Upper lobe of right lung (tissue), 1 donor: ENCODE measurements at regions not wholly inside any gene's neighbourhood (a gene's known extent, or its start where the extent isn't known, plus 50 kb on each side); places are given as distances from the start of the nearest gene placed in this dataset.

Experiments used
- ATAC-seq: fragments of 200-7000 bp; cut with Tn5 transposase; one replicate; pipeline ENCODE4 v1.9.1; 2020; ENCODE audit warnings: mild to moderate bottlenecking, moderate library complexity
- DNase-seq: peaks from one replicate; pipeline ENCODE4 v3.0.0-alpha.2; 2020
- H3K27ac ChIP-seq: fragments of 200-600 bp; one replicate; pipeline ENCODE4 v1.8.0; 2022
- H3K27me3 ChIP-seq: fragments of 200-600 bp; one replicate; pipeline ENCODE4 v1.8.0; 2022; ENCODE audit warnings: mild to moderate bottlenecking
- H3K36me3 ChIP-seq: fragments of 200-600 bp; one replicate; pipeline ENCODE4 v1.8.0; 2022
- H3K4me1 ChIP-seq: fragments of 200-600 bp; one replicate; pipeline ENCODE4 v1.8.0; 2022
- H3K4me3 ChIP-seq: fragments of 200-600 bp; one replicate; pipeline ENCODE4 v1.8.0; 2022; ENCODE audit warnings: mild to moderate bottlenecking
- H3K9me3 ChIP-seq: fragments of 200-600 bp; one replicate; pipeline ENCODE4 v1.8.0; 2022
- intact Hi-C: fragments of 100-400 bp; cut with DNase I; formaldehyde crosslinking; loops from one replicate; pipeline ENCODE4 v1.11.0; 2022
- TF ChIP-seq, protein P1 (sequence below): fragments of 200-600 bp; IDR thresholded peaks from one replicate; pipeline ENCODE4 v1.8.0; 2022; ENCODE audit warnings: antibody characterized with exemption
- donor health status: DM: no; HTN: yes; CAD: no; lungs with severe emphysema.

- H3K4me1 ChIP-seq = no peaks in the 10 kb centered on the region
- no peaks in the 10 kb centered on the region for H3K9me3 ChIP-seq
- intact Hi-C loops = no loop called here
- H3K4me3 ChIP-seq = no peak overlapping the region
- TF ChIP-seq, protein P1, sequence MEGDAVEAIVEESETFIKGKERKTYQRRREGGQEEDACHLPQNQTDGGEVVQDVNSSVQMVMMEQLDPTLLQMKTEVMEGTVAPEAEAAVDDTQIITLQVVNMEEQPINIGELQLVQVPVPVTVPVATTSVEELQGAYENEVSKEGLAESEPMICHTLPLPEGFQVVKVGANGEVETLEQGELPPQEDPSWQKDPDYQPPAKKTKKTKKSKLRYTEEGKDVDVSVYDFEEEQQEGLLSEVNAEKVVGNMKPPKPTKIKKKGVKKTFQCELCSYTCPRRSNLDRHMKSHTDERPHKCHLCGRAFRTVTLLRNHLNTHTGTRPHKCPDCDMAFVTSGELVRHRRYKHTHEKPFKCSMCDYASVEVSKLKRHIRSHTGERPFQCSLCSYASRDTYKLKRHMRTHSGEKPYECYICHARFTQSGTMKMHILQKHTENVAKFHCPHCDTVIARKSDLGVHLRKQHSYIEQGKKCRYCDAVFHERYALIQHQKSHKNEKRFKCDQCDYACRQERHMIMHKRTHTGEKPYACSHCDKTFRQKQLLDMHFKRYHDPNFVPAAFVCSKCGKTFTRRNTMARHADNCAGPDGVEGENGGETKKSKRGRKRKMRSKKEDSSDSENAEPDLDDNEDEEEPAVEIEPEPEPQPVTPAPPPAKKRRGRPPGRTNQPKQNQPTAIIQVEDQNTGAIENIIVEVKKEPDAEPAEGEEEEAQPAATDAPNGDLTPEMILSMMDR = no peak
- H3K27ac ChIP-seq = no peak overlapping the region
- H3K36me3 ChIP-seq = no peaks in the 10 kb centered on the region
- DNase-seq = no peak
- H3K27me3 ChIP-seq = no peaks in the 10 kb centered on the region
- no peak for ATAC-seq
Measured at GRCh38 chr3:22315925-22316324, 564.9 kb upstream of the ZNF385D start.

DNA sequence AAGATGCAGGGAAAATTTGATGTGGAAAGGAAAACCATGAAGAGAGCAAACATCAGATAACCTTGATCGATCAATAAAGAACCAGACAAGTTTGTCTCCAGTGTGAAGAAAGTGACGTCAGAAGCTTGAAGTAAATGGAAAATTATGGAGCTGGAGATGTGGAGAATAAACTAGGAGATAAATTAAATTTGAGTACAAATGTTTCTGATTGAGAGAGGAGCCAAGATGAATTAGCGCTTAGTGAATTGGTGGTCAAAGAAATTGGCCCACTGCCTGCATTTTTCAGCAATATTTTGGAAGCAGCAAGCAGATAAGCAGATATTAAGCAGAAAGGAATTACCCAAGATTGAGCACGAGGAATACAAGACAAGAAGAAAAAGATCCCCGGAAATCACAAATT lies 567.3 kb upstream of the ZNF385D start:
- no peak overlapping the region for H3K27ac ChIP-seq
- H3K9me3 ChIP-seq = no peaks in the 10 kb centered on the region
- H3K27me3 ChIP-seq = no peaks in the 10 kb centered on the region
- no peaks in the 10 kb centered on the region for H3K4me1 ChIP-seq
- H3K4me3 ChIP-seq = no peak overlapping the region
- no peak for DNase-seq
- ATAC-seq = no peak
- intact Hi-C loops = no loop called here
- TF ChIP-seq, protein P1 = no peak
- H3K36me3 ChIP-seq = no peaks in the 10 kb centered on the region

GRCh38 chr3:22319446-22319845 lies 568.4 kb upstream of the ZNF385D start:
- intact Hi-C loops = no loop called here
- Histone ChIP-seq H3K4me1 (no peaks in the 10 kb centered on the region), H3K9me3 (no peaks in the 10 kb centered on the region), H3K36me3 (no peaks in the 10 kb centered on the region), H3K4me3 (no peak overlapping the region), H3K27ac (no peak overlapping the region), H3K27me3 (no peaks in the 10 kb centered on the region)
- no peak for DNase-seq
- ATAC-seq = no peak
- TF ChIP-seq, protein P1 = no peak

DNA sequence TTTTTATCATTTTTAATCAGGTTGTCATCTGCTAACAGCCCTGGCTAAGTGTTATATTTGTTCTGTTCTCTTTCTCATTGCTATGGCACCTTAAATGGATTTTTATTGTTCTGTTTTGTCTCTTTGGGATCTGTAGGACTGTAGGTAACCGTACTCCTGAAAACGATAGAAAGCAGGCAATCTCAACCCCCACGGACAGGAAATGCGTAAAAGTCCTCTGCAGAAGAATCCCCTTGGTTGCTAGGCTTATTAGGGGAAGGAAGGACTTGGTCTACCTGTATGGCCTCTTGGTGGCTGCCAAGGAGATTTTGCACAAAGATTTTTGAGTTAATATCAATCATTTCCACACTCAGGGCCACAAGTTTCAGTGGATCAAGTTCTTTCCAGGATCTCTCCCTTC lies 571.9 kb upstream of the ZNF385D start:
- no peaks in the 10 kb centered on the region for H3K27me3 ChIP-seq
- H3K9me3 ChIP-seq = no peaks in the 10 kb centered on the region
- H3K27ac ChIP-seq = no peak overlapping the region
- H3K4me1 ChIP-seq = no peaks in the 10 kb centered on the region
- TF ChIP-seq, protein P1 = no peak
- no peak for DNase-seq
- ATAC-seq = no peak
- no peaks in the 10 kb centered on the region for H3K36me3 ChIP-seq
- H3K4me3 ChIP-seq = no peak overlapping the region
- intact Hi-C loops = no loop called here

- H3K4me3 ChIP-seq = no peak overlapping the region
- H3K9me3 ChIP-seq = no peaks in the 10 kb centered on the region
- H3K27ac ChIP-seq = no peak overlapping the region
- intact Hi-C loops = no loop called here
- DNase-seq (no peak), ATAC-seq (no peak)
- H3K27me3 ChIP-seq = no peaks in the 10 kb centered on the region
- no peaks in the 10 kb centered on the region for H3K36me3 ChIP-seq
- TF ChIP-seq, protein P1 = no peak
- H3K4me1 ChIP-seq = no peaks in the 10 kb centered on the region
Measured at GRCh38 chr3:22326305-22326704, 575.3 kb upstream of the ZNF385D start.

- intact Hi-C loops = no loop called here
- TF ChIP-seq, protein P1 = no peak
- H3K36me3 ChIP-seq = no peaks in the 10 kb centered on the region
Measured at GRCh38 chr3:22334996-22335395, 584.0 kb upstream of the ZNF385D start.

More at GRCh38 chr3:22334996-22335395, 584.0 kb upstream of the ZNF385D start:
- Histone ChIP-seq H3K27ac (no peak overlapping the region), H3K4me1 (no peaks in the 10 kb centered on the region), H3K4me3 (no peak overlapping the region), H3K27me3 (no peaks in the 10 kb centered on the region), H3K9me3 (no peaks in the 10 kb centered on the region)
- DNase-seq (no peak), ATAC-seq (no peak)
